CD14-positive monocyte (primary cell): ENCODE measurements at regions not wholly inside any gene's neighbourhood (a gene's known extent, or its start where the extent isn't known, plus 50 kb on each side); places are given as distances from the start of the nearest gene placed in this dataset.

Experiments used
- DNase-seq, 3 donors: peaks; one replicate each; pipeline ENCODE4 v3.0.0-alpha.2; 2011 to 2022
- H2AFZ ChIP-seq: 2 replicates; pipeline ENCODE4 v1.6.0; 2012; ENCODE audit warnings: mild to moderate bottlenecking, low read depth, low read length, inconsistent platforms; ENCODE audit not compliant: insufficient read depth, poor library complexity, severe bottlenecking
- H3K27ac ChIP-seq, 2 donors: 1 replicate in 1 of 2; 2 replicates in 1 of 2; pipeline ENCODE4 v1.5.1; 2012 to 2013; ENCODE audit warnings: low read length in 2 of 2, control low read depth in 1 of 2, inconsistent platforms in 1 of 2, low read depth in 1 of 2, mild to moderate bottlenecking in 1 of 2
- H3K27me3 ChIP-seq, 2 donors: one replicate each; pipeline versions ENCODE4 v1.6.0 to v1.6.1; 2011 to 2013; ENCODE audit warnings: low read length in 2 of 2; ENCODE audit not compliant: control insufficient read depth in 2 of 2, insufficient read depth in 2 of 2
- H3K36me3 ChIP-seq, 2 donors: replicated peaks in 1 of 2; 1 replicate in 1 of 2; 2 replicates in 1 of 2; pipeline versions ENCODE4 v1.5.1 to v1.6.1; 2012 to 2013; ENCODE audit warnings: low read length in 2 of 2, control low read depth in 1 of 2, inconsistent platforms in 1 of 2, mild to moderate bottlenecking in 1 of 2; ENCODE audit not compliant: insufficient read depth in 2 of 2, control insufficient read depth in 1 of 2
- H3K4me1 ChIP-seq, 2 donors: 1 replicate in 1 of 2; 2 replicates in 1 of 2; pipeline versions ENCODE4 v1.5.1 to v1.6.1; 2012 to 2013; ENCODE audit warnings: low read length in 2 of 2, control low read depth in 1 of 2, inconsistent platforms in 1 of 2, mild to moderate bottlenecking in 1 of 2, moderate library complexity in 1 of 2; ENCODE audit not compliant: insufficient read depth in 2 of 2, control insufficient read depth in 1 of 2
- H3K4me2 ChIP-seq: replicated peaks from 2 replicates; pipeline ENCODE3; 2012; ENCODE audit warnings: low read length, moderate library complexity, mild to moderate bottlenecking; ENCODE audit not compliant: poor library complexity, severe bottlenecking; ENCODE audit errors: extremely low read depth
- H3K4me3 ChIP-seq, 3 experiments: fragments of 200-600 bp in 1 of 3; sonication (generic) in 1 of 3; replicated peaks in 1 of 3; 1 replicate in 2 of 3; 2 replicates in 1 of 3; pipeline ENCODE4 v1.5.1; 2011 to 2013; ENCODE audit warnings: low read length in 3 of 3, mild to moderate bottlenecking in 3 of 3, control low read depth in 2 of 3, low read depth in 2 of 3, inconsistent platforms in 1 of 3, moderate library complexity in 1 of 3
- H3K79me2 ChIP-seq: 2 replicates; pipeline ENCODE4 v1.6.0; 2012; ENCODE audit warnings: mild to moderate bottlenecking, control low read depth, inconsistent platforms, low read length, moderate library complexity; ENCODE audit not compliant: insufficient read depth
- H3K9ac ChIP-seq: 2 replicates; pipeline ENCODE4 v1.6.0; 2017; ENCODE audit warnings: low read length, mild to moderate bottlenecking; ENCODE audit not compliant: insufficient read depth, poor library complexity, severe bottlenecking
- H3K9me3 ChIP-seq, 2 donors: replicated peaks in 1 of 2; 1 replicate in 1 of 2; 2 replicates in 1 of 2; pipeline versions ENCODE4 v1.5.1 to v1.6.1; 2012 to 2013; ENCODE audit warnings: low read length in 2 of 2, control low read depth in 1 of 2; ENCODE audit not compliant: control insufficient read depth in 1 of 2, insufficient read depth in 1 of 2
- H4K20me1 ChIP-seq: 2 replicates; pipeline ENCODE4 v1.6.0; 2012; ENCODE audit warnings: mild to moderate bottlenecking, low read length, control low read depth, moderate library complexity; ENCODE audit not compliant: insufficient read depth
- H3K27ac Mint-ChIP-seq, 7 donors: one replicate each; pipeline ENCODE4 v1.8.0; 2020; ENCODE audit warnings: mild to moderate bottlenecking in 7 of 7, mixed read lengths in 7 of 7, moderate library complexity in 6 of 7, inconsistent platforms in 2 of 7
- H3K27me3 Mint-ChIP-seq, 3 donors: one replicate each; pipeline ENCODE4 v1.8.0; 2021 to 2022; ENCODE audit warnings: low read depth in 3 of 3, mild to moderate bottlenecking in 3 of 3, mixed read lengths in 3 of 3, moderate library complexity in 3 of 3, inconsistent platforms in 1 of 3
- H3K36me3 Mint-ChIP-seq, 2 donors: one replicate each; pipeline ENCODE4 v1.8.0; 2020; ENCODE audit warnings: mixed read lengths in 2 of 2, inconsistent platforms in 1 of 2, mild to moderate bottlenecking in 1 of 2
- H3K4me1 Mint-ChIP-seq: one replicate; pipeline ENCODE4 v1.8.0; 2020; ENCODE audit warnings: mild to moderate bottlenecking, mixed read lengths
- H3K4me3 Mint-ChIP-seq, 2 donors: one replicate each; pipeline ENCODE4 v1.8.0; 2020; ENCODE audit warnings: mild to moderate bottlenecking in 2 of 2, mixed read lengths in 2 of 2, moderate library complexity in 1 of 2
- H3K9me3 Mint-ChIP-seq, 7 donors: one replicate each; pipeline ENCODE4 v1.8.0; 2020 to 2022; ENCODE audit warnings: mixed read lengths in 7 of 7, mild to moderate bottlenecking in 6 of 7, moderate library complexity in 6 of 7, inconsistent platforms in 2 of 7
- WGBS: methylation state at CpG from one replicate; pipeline ENCODE4 v1.1.5; 2013; ENCODE audit warnings: missing lambda C conversion rate; ENCODE audit not compliant: insufficient coverage; 5-methylcytosine and 5-hydroxymethylcytosine counted together
- intact Hi-C, 2 donors: fragments of 100-400 bp; cut with micrococcal nuclease; formaldehyde crosslinking; loops; one replicate each; pipeline versions ENCODE4 v1.15.0 to v1.15.1; 2023
- TF ChIP-seq, protein P1 (sequence below): fragments of 200-600 bp; IDR thresholded peaks from one replicate; pipeline ENCODE4 v1.8.0; 2022; ENCODE audit warnings: antibody characterized with exemption, mild to moderate bottlenecking

GRCh38 chr12:17414596-17414995 lies 675.4 kb downstream of the RERGL start:
- Histone ChIP-seq H4K20me1 (no peaks in the 10 kb centered on the region), H2AFZ (no peak overlapping the region), H3K27me3 (no peaks in the 10 kb centered on the region), H3K27ac (no peak overlapping the region), H3K9me3 (peaks cover 19 to 33% of the 10 kb centered on the region in 2 donors), H3K9ac (no peak overlapping the region), H3K4me3 (no peak overlapping the region), H3K4me2 (no peak overlapping the region), H3K4me1 (no peaks in the 10 kb centered on the region), H3K79me2 (no peaks in the 10 kb centered on the region), H3K36me3 (no peaks in the 10 kb centered on the region)
- intact Hi-C loops = no loop called here
- H3K27me3 Mint-ChIP-seq = no peaks in the 10 kb centered on the region
- no peak overlapping the region for H3K27ac Mint-ChIP-seq
- H3K4me3 Mint-ChIP-seq = no peak overlapping the region
- TF ChIP-seq, protein P1, sequence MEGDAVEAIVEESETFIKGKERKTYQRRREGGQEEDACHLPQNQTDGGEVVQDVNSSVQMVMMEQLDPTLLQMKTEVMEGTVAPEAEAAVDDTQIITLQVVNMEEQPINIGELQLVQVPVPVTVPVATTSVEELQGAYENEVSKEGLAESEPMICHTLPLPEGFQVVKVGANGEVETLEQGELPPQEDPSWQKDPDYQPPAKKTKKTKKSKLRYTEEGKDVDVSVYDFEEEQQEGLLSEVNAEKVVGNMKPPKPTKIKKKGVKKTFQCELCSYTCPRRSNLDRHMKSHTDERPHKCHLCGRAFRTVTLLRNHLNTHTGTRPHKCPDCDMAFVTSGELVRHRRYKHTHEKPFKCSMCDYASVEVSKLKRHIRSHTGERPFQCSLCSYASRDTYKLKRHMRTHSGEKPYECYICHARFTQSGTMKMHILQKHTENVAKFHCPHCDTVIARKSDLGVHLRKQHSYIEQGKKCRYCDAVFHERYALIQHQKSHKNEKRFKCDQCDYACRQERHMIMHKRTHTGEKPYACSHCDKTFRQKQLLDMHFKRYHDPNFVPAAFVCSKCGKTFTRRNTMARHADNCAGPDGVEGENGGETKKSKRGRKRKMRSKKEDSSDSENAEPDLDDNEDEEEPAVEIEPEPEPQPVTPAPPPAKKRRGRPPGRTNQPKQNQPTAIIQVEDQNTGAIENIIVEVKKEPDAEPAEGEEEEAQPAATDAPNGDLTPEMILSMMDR = no peak
- H3K9me3 Mint-ChIP-seq = peaks cover 0 to 18% (median 8%) of the 10 kb centered on the region in 7 donors
- H3K36me3 Mint-ChIP-seq = no peaks in the 10 kb centered on the region
- H3K4me1 Mint-ChIP-seq = no peaks in the 10 kb centered on the region
- DNase-seq = no peak

DNA sequence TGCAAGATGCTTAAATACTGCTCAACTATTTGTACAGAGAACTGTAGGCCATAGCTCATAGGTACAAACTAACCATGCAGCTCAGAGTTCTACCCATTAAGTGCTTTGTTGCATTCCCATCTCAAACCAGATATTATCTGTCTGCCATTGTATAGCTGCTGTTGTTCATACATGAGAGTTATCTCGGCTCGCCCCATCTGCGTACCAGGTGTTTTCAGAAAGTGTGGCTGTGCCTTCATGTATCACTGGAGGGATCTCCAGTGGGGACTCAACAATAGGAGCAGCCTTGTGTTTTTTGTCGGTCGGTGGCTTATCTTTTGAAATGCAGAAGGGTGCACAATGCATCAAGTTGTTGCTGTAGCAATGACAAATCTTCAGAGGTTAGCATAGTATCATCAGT lies 678.3 kb downstream of the RERGL start:
- Histone ChIP-seq H3K4me2 (no peak overlapping the region), H3K9me3 (peaks cover 15 to 25% of the 10 kb centered on the region in 2 donors), H3K4me1 (no peaks in the 10 kb centered on the region), H3K27me3 (no peaks in the 10 kb centered on the region), H3K79me2 (no peaks in the 10 kb centered on the region), H3K36me3 (no peaks in the 10 kb centered on the region), H3K27ac (no peak overlapping the region), H4K20me1 (no peaks in the 10 kb centered on the region), H3K9ac (no peak overlapping the region), H2AFZ (no peak overlapping the region), H3K4me3 (no peak overlapping the region)
- Mint-ChIP-seq H3K4me1 (no peaks in the 10 kb centered on the region), H3K27ac (no peak overlapping the region), H3K9me3 (peaks cover 2 to 14% (median 2%) of the 10 kb centered on the region in 7 donors), H3K4me3 (no peak overlapping the region), H3K27me3 (no peaks in the 10 kb centered on the region), H3K36me3 (no peaks in the 10 kb centered on the region)
- TF ChIP-seq, protein P1 = no peak
- 100% methylated on average over 5 of the region's 5 CpGs for WGBS
- DNase-seq = no peak
- intact Hi-C loops = no loop called here
